ENCODE measurements at regions not wholly inside any gene's neighbourhood (a gene's known extent, or its start where the extent isn't known, plus 50 kb on each side); places are given as distances from the start of the nearest gene placed in this dataset.

- BruUV-seq (replicated peaks) = no TSS peak
- Histone ChIP-seq H3K36me3 (ENCODE audit: control insufficient read depth in 2 of 2, extremely low read depth in 1 of 2, insufficient read depth in 2 of 2, low read length in 2 of 2) (no peaks in the 10 kb centered on the region), H3K79me2 (ENCODE audit: control insufficient read depth, insufficient read depth, low read length) (no peaks in the 10 kb centered on the region), H2AFZ (ENCODE audit: low read depth, low read length) (no peak overlapping the region), H3K4me3 (replicated peaks in 1 of 3; ENCODE audit: insufficient read depth in 1 of 3, low read depth in 1 of 3, low read length in 3 of 3) (no peak overlapping the region), H3K4me1 (ENCODE audit: control insufficient read depth, extremely low read depth, insufficient read depth, low read length) (no peaks in the 10 kb centered on the region), H3K9me3 (replicated peaks; ENCODE audit: control insufficient read depth, insufficient read depth, low read length) (no peaks in the 10 kb centered on the region), H3K27me3 (ENCODE audit: control insufficient read depth in 2 of 2, insufficient read depth in 2 of 2, low read length in 2 of 2) (no peaks in the 10 kb centered on the region), H3K9me1 (replicated peaks; ENCODE audit: control insufficient read depth, extremely low read depth, insufficient read depth, low read length) (no peaks in the 10 kb centered on the region), H3K27ac (ENCODE audit: insufficient read depth, low read depth, low read length) (no peak overlapping the region), H3K9ac (replicated peaks; ENCODE audit: extremely low read depth, insufficient read depth, low read length) (no peak overlapping the region), H3K4me2 (ENCODE audit: insufficient read depth, low read length) (no peak overlapping the region), H4K20me1 (replicated peaks; ENCODE audit: control insufficient read depth, extremely low read depth, insufficient read depth, low read length) (no peaks in the 10 kb centered on the region)
- no peak for FAIRE-seq
- intact Hi-C loops (cut with micrococcal nuclease) (no loop called here), dilution Hi-C loops (cut with MboI; ENCODE audit: extremely low pct_ligation_motif_present, low sequenced_read_pairs) (no loop called here)
- no peak for TF ChIP-seq CTCF (IDR thresholded peaks at IDR 0.05; ENCODE audit: extremely low read depth in 1 of 2, insufficient read depth in 1 of 2, low read depth in 1 of 2, low read length in 2 of 2)
- TF ChIP-seq JUN (IDR thresholded peaks at IDR 0.05; ENCODE audit: borderline replicate concordance, insufficient read depth, insufficient read length, low read depth) = no peak
- no peak for TF ChIP-seq MYC (IDR thresholded peaks at IDR 0.05; ENCODE audit: low read depth, low read length)
- TF ChIP-seq GATA2 (IDR thresholded peaks at IDR 0.05; ENCODE audit: insufficient read depth, insufficient read length, low read depth, low read length) = no peak
- no peak for TF ChIP-seq POLR2A (IDR thresholded peaks at IDR 0.05; ENCODE audit: low read depth, low read length)
- TF ChIP-seq POLR2AphosphoS5 (IDR thresholded peaks at IDR 0.05; ENCODE audit: insufficient read depth, low read depth, low read length) = no peak
- TF ChIP-seq FOS (IDR thresholded peaks at IDR 0.05; ENCODE audit: borderline replicate concordance, insufficient read depth, low read length) = no peak
- no peak for TF ChIP-seq EZH2 (IDR thresholded peaks at IDR 0.05; ENCODE audit: borderline replicate concordance, low read depth, low read length, severe bottlenecking)
- TF ChIP-seq MAX (IDR thresholded peaks at IDR 0.05; ENCODE audit: insufficient read depth, insufficient read length) = no peak
- POLR2A ChIA-PET = no interaction called here
- CTCF ChIA-PET = no interaction called here
- DNase-seq (ENCODE audit: low read depth, low spot score) = no peak
These were observed 216.2 kb upstream of the UBE2E2 start for GRCh38 chr3:22986958-22987357.

All from endothelial cell of umbilical vein (primary cell).